HCEC 1CT (cell line): ENCODE measurements at regions not wholly inside any gene's neighbourhood (a gene's known extent, or its start where the extent isn't known, plus 50 kb on each side); places are given as distances from the start of the nearest gene placed in this dataset.

Experiments
- DNase-seq: peaks from one replicate; pipeline ENCODE4 v3.0.0-alpha.2; 2017

DNA sequence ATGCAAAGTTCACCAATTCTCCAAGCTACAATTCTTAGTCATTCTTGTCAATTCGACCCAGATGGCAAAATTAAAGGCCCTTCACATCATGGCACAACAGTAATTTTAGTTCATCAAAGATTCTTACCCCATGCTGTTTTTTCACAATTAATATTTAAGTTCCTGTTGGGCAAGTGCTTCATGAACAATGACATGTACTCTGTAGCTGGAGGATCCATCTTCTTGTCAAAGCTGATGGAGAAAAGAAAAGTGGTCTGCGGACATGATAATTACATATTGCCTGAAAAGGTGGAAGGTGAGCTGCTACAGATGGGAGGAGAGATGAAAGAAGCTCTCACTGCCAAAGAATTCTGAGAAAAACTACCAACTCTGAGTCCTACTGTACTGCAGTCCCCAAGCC lies 1370.3 kb upstream of the SLC10A2 start:
- DNase-seq = no peak

DNA sequence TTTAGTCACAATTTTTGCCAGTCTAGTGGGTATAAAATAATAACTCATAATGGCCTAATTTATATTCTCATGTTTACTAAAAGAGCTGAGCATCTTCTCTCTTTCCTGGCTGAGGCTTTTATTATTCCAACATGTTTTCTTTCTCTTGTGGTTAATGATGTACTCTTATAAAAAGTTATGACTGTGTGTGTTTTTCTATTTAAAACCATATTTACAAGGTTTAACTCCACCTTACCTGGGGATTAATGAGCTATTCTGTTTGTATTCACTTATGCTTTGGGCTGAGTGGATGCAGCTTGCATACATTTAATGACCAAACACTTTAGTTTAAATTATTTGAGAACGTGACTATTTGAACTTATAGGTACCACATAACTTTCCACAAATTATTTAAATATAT lies 1365.7 kb upstream of the SLC10A2 start:
- DNase-seq = no peak

DNA sequence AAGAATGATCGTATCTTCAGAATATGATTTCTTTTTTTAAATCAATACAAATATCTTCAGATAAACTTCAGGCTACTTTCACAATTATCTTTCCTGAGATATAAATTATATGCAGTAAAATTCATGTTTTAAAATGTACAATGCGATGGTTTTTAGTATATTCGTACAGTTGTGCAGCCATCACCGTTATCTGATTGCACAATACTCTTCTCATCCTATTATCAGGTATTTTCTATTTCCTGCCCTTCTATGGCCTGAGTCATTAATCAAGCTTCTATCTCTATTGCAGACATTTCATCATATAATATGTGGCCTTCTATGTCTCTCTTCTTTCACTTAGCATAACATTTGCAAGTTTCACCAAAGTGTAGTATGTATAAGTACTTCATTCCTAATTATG lies 1360.2 kb upstream of the SLC10A2 start:
- no peak for DNase-seq

DNA sequence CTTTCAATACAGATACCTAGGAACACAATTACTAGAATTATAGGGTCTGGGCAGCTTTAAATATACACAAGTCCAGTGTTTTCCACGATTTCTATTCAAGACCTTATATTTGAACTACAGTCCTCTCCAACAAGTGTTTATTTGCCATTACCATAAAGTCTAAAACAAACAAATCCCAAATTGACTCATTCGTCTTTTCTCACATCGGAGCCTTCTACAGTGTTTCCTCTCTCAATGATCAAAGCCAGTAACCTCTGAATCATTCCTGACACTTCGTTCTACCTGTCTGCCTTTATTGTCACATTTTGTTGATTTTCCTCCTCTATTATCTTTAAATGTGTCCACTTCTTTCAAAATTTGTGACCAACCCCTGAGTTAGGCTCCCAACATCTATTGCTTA lies 1356.5 kb upstream of the SLC10A2 start:
- DNase-seq = no peak

DNA sequence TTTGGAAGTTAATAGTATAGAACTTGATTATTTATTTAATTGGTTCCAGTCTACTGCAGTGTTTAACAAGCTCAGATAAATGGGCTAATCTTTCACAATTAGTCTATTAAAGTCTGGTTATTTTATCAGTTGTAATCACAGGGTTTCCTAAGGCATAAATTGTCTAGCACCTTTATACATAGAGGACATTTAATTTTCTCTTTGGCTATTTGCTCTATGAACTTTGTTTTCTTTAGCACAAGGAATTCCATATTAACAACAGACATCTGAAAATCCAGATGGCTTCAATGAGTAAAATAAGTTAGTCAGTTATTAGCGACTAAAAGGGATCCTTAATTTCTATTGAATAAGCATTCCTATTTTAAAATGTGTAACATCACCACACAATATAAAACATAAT lies 1350.8 kb upstream of the SLC10A2 start:
- DNase-seq = no peak

DNA sequence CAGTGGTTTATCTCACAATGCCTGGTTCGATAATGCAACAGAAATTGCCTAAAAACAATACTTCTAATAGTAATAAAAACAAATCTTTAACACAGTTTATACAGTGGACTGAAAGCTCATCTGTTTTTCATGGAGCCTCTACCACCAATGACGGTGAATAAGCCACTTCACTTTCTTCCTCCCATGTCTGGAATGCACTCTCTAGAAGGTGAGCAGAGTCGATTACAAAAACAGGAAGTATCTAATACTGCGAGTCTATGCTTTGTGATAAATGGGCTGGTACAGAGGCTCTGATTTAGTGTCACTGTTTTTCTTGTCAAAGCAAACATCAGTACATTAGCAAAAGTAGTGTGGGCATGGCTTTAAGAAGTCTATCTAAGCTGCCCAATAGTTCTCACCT lies 1348.6 kb upstream of the SLC10A2 start:
- no peak for DNase-seq

DNA sequence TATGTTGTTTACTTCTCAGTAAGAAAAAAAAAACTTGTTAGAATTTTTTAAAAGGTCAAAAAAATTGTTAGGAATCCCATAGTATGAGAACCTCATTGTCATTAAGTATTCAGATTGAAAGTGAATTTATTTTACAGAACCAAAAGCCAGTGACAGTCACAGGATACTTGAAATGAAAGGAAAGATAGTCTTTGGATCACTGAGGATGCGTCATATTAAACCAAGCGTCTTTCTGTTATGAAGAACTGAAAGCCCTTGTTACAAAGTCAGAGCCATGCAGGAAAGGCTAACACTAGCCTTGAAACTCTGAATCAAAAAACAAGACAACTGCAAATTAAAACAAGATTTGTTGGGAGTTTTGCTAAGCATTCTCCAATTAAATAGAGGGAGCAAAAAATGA lies 1348.0 kb upstream of the SLC10A2 start:
- DNase-seq = no peak

DNA sequence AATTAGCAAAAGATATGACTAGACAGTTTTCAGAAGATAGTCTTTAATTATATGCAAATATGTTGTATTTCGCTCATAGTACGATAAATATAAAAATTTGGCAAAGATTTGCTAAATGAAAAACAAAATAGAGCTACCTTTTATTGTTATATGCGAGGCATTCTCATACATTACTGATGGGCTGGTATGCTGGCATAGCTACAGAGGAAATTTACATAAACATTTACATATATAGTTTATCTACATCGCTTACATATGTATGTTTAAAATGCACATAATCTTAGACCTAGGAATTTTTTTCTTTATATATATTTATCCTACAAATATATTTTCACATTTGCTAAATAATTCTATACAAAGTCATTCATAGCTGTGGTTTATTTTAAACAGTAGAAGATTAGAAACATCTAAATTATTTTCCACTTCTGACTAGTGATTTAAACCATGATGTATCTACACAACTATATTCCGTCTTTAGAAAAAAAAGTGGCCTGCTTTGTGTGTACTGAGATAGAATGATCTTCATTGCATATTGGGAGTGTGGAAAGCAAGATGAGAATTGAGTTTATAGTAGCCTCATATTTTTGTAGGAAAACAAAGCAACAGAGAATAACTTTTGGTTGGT lies 1345.0 kb upstream of the SLC10A2 start:
- no peak for DNase-seq

DNA sequence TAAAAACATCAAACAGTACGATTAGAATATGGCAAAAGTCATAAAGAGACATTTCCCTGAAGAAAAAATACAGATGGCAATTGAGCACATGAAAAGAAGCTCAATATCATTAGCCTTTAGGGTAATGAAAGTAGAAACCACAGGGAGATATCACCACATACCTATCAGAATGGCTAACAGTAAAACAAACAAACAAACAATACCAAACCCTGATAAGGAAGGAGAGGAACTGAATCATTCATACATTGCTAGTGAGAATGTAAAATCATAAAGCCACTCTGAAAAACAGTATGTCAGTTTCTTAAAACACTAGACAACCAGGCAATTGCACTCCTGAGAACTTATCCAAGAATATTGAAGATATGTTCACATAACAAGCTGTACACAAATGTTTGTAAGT lies 1342.5 kb upstream of the SLC10A2 start:
- no peak for DNase-seq

DNA sequence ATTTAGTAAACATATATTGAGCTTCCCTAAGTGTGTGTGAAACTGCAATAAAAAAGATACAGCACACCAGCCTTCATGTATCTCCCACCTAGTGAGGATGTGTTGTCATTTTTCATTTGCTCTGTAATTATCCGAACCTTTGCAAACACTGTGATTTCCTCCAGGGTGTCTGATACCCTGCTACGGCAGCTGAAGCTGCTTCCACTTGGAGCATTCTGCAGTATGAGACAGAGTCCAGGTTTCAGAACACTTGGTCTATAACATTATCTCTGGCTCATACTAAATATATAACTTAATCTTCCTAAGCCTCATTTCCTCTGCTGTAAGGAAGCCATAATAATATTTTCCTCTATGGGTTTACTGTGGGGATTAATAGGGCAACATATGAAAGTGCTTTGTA lies 1338.1 kb upstream of the SLC10A2 start:
- DNase-seq = no peak

DNA sequence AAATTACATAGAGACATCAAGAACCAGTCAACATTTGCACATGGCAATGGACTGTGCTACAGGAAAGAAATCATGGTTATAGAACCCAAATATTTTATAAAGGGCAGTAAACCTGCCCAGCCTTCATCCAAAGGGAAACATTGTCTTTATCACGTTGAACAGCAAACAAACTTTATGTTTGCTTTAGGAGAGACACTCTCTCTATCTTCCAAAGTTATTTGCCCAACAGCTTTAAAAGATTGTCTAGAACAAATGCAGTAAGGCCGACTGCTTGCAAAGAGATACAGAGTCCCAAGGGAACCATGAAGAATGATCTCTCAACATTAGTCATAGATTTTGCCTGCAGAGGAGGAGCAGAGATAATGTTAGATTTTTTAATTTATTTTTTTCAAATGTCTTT lies 1323.5 kb upstream of the SLC10A2 start:
- no peak for DNase-seq

DNA sequence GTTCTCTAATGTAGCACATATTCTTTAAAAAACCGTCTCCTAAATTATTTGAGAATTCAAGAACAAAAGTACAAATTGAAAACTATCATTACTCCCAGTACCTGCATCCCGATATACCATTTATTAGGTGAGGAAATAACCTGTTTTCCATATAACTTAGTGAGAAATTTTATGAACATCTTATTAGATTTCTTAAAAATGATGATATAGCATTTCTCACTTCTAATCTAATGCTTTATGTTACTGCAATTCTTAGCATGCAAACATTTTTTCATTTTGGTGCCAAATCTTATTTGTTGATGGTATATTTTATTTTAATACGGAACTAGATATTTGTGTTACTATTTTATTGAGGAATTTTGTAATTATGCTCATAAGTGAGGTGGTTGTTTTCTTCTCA lies 1321.3 kb upstream of the SLC10A2 start:
- DNase-seq = no peak

DNA sequence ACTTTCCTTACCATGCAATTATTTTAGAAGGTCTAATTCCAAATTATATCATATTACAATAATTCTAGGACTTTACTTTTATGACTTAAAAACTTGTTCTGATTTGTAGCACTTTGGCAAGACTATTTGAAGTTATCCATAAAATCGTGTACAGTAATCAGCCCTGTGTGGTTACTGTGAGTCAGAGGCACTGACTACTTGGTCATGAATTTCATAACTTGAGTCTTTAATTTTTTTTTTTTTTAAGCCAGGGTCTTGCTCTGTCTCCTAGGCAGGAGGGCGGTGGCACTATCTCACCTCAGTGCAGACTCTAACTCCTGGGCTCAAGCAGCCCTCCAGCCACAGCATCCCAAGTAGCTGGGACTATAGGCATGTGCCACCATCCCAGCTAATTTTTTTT lies 1319.2 kb upstream of the SLC10A2 start:
- DNase-seq = no peak

DNA sequence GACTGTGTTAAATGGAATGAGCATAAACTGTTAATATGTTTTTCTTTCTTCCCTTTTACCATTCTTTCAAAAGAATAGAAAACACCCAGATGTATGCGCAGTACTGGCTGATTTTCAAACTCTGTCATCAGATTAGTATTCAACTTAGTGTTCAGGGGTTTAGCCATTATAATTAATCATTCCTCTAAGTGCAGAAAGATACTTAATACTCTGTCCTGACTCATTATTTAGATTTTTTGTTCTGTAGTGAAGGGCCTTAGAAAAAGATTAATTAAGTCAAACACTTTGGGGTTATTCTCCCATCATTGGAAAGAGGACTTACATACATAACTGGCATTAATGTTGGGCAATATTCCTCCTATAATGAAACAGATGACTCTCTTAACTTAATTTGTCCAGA lies 1316.7 kb upstream of the SLC10A2 start:
- DNase-seq = no peak

DNA sequence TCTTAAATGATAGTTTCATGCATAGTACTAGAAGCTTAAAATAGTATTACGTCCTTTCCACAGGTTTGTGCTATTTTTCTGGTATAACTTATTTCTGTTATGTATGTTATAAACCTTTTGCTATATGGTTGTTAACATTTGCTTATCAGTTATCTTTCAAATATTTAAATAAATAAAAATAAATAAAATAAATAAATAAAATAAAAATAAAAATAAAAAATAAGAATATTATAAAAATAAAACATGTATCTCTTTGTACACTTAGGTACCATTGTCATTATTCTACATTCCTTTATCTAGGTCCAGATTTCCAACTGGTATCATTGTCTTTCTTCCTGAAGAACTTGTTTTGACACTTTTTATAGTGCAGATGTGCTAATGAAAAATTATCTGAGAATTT lies 1310.4 kb upstream of the SLC10A2 start:
- DNase-seq = no peak

DNA sequence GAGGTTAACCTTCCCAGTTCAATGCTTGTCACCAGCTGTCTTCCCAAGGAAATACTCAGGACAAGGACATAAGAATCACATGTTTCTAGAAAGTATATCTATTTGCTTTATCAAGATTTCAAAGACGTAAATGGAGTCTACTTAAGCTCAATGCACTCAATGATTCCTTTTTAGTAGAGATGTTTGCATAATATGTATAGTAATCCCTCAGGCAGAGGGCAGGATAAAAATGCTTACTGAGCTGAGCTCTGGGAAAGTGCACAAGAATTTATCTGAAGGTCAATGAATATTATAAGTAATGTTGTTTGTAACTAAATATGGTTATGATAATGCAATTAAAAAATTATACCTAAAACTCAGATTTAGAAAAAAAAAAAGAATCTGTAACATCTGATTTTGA lies 1309.4 kb upstream of the SLC10A2 start:
- no peak for DNase-seq

DNA sequence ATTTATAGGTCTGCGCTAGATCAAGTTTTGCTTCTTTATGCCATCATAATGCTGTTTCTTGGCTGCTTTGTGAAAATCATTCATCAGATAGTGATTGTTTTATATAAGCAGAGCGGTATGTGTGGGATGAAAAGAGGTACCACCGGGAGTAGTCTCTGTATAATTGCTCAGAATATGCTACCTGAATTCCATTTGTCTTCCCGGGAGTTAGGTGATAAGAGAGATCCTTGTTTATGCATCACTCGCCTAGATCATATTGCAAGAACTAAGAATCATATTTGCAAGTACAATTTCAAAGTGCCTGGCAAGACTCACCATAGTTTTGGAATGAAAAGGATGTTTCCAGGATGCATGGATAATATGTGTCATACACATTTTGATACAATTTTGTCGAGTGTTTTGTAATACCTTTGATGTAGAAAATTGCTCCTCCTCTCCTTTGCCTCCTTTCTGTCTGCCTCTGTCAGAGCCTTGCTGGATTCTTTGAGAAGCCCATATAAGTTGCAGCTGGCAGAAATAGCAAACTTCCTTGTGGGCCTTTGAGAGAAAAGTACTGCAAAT lies 1306.0 kb upstream of the SLC10A2 start:
- no peak for DNase-seq

DNA sequence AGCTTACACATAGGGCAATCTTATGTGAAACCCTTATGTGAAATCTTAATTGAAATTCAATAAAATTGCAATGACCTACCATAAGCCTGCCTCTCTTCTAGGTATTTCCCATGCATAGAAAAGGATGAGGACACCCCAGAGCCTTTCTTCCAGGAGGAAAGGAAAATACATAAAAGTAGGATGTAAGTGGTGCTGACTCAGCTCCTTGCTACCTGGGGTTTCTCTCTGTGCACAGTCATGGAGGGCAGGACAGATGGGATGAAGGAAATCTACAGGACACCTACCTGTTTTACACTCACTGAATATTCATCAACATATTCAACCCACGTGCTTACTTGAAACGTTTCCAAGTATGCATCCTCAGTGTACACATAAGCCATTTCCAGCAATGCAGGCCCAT lies 1299.2 kb upstream of the SLC10A2 start:
- DNase-seq = no peak

DNA sequence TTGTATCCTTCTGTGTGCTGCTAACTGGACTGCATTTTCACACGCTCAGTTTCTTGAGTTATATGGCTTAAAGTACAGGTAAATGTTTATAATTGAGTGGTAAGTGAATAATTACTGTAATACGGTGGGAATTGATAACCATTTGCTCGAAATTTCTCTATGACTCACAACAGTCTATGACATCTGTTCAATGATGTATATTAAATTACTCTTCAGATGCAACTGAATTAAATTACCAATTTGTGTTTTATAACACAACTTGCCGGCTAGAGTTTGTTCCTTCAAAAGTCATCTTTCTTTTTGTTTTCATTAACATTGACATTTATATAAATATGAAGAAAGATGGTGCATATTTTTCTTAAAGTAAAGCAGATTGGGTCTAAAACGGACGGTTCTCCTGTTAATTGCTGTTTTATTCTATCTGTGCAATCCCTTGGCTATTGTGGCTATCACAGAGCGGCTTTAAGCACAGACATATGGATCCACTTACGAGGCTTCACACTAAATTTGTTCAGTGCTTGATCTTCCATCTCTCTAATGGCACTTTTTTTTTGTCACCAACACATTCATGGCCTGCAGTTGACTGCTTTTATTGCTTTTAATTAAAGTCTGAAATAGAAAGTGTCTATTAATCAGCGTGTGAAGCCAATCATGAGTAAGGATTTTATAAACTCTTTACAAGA lies 1291.6 kb upstream of the SLC10A2 start:
- no peak for DNase-seq

DNA sequence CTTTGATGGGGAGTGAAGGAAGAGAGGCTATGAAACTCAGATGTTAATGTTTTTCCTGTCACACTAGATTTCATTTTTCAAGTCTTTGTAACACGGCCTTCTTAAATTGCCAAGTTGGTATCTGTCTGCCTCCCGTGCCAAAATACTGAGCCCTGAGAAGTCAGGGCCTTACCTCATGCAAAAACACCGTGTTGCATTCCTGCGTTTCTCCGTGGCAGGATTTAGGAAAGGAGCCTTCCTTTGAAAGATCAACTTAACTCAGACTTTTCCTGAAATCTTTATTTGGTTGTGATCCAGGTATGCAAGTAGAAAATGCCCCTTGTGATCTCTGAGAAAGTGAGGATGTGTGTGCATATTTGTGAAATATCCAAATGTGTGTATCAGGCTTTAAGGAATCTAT lies 1291.0 kb upstream of the SLC10A2 start:
- no peak for DNase-seq

DNA sequence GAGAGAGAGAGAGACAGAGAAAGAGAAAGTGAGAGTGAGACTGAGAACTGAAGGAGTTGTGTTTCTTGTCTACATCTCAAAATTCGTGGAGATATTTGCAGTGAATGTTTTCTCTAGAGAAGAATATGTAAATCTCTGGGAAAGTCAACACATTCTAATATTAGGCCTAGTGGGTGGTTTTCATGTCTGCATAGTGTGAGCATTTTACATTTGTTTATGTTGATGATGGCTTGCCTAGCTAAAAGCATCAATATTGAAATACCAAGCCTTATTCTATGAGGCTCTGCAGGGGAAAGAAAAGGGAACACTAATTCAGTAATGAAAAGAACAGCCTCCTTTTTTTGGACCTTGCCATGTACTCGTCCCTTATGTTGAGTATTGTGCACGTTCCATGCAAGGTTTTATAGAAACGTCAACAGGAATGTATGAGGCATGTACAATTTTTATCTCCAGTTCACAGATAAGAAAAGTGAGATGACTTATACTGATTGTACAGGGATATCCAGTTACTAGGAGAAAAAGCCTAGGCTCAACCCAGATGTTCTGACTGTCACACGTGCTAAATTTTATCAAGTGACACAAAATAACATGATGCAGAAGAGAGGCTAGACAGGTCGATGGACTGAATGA lies 1288.9 kb upstream of the SLC10A2 start:
- no peak for DNase-seq

DNA sequence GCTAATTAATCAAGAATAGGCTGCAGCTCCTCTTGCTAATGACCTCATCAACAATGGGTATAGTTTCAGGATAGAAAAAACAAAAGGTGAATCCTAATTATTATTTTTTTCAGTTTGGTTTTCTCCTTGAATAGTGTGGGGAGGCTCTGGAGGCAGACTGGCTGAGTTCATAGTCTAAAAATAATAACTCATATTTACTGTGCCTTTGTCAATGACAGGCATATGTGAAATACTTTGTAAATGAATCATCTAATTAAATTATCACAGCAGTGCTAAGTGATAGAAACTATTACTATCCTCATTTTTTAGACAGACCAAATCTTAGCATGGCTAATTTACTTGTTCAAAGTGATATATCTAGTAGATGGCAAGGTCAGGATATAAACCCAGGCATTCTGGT lies 1261.0 kb upstream of the SLC10A2 start:
- DNase-seq = no peak

DNA sequence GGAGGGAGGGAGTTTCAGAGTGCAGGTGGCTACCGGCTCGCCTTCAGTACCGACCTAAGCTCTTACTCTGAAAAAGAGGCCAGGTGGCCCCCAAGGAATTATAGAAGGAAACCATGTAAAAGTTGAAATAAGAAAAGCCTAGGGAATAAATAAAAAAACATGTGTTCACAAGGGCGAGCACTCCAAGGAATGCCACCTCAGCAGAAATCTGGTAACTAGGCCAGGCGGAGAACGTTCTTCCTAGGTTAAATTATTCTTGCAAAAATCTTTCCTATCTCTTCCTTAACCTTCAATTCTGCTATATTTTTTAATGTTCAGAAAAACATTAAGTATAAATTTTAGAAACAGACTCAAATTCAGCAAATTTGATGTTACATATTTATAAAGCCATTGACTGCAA lies 1260.3 kb upstream of the SLC10A2 start:
- no peak for DNase-seq

DNA sequence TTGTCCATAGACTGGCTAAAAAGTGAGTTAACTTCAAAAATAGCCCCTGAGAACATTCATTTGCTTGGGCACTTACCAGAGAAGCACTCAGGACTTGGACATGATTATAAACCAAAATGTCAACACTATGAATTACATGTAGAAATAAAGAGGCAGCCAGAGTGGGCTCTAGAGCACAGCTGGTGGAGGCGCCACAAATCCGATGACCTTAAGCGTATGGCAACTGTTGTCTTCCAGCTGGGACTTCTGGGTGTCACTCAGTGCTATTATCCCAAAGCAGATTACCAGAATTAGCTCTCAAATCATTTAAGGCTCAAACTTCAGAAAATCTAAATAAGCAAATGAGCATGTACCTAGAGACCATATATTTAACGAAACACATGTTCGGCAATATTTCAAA lies 1255.5 kb upstream of the SLC10A2 start:
- no peak for DNase-seq

DNA sequence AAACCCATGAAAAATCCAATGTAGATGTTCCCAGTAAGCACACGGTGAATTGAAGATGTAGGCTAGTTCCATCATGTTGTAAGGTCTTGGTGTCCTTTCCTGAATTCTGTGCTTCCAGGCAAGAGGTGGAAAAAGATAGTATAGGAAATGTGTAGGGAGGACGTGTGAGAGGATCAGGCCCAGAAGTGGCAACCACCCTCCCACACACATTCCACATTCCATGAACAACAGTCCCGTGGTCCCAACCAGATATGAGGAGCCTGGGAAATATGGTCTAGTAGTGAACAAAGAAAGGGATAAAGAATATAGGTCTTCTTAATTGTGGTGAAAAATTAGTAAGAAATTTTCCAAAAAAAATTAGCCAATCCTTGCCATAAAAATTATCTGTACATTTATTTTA lies 1254.2 kb upstream of the SLC10A2 start:
- DNase-seq = no peak
